A549 (cell line): ENCODE measurements at regions not wholly inside any gene's neighbourhood (a gene's known extent, or its start where the extent isn't known, plus 50 kb on each side); places are given as distances from the start of the nearest gene placed in this dataset.

Experiments used
- BHLHE40 ChIP-seq: IDR thresholded peaks from 2 replicates; pipeline ENCODE4 v1.6.1; 2012; ENCODE audit warnings: low read depth, low read length, inconsistent platforms
- CHD2 ChIP-seq: fragments of 150-350 bp; IDR thresholded peaks from 2 replicates; pipeline ENCODE4 v1.6.1; 2014; ENCODE audit warnings: low read length; ENCODE audit not compliant: partially characterized antibody
- CHD4 ChIP-seq: fragments of 200-600 bp; sonication (generic); IDR thresholded peaks from 2 replicates; pipeline ENCODE4 v1.6.1; 2016; ENCODE audit warnings: antibody characterized with exemption, mild to moderate bottlenecking, borderline replicate concordance
- CTCF ChIP-seq: fragments of >200 bp; sonication (Bioruptor Twin); formaldehyde crosslinking; IDR thresholded peaks from 3 replicates; pipeline ENCODE4 v1.5.1; 2016
- EHMT2 ChIP-seq: fragments of 200-600 bp; sonication (generic); IDR thresholded peaks from 2 replicates; pipeline ENCODE4 v1.6.1; 2016; ENCODE audit warnings: antibody characterized with exemption, low read depth, mild to moderate bottlenecking, moderate library complexity
- ESRRA ChIP-seq: fragments of 150-350 bp; IDR thresholded peaks from 2 replicates; pipeline ENCODE4 v1.6.1; 2014; ENCODE audit warnings: mild to moderate bottlenecking, low read length, borderline replicate concordance
- GATA3 ChIP-seq: IDR thresholded peaks from 2 replicates; pipeline ENCODE4 v1.6.1; 2012; ENCODE audit warnings: borderline replicate concordance
- MAX ChIP-seq: IDR thresholded peaks from 2 replicates; pipeline ENCODE4 v1.6.1; 2012
- POLR2A ChIP-seq: IDR thresholded peaks from 2 replicates; pipeline ENCODE4 v1.6.1; 2012; ENCODE audit warnings: mild to moderate bottlenecking, low read length
- RAD21 ChIP-seq, 2 experiments: fragments of >200 bp in 1 of 2; sonication (Bioruptor Twin) in 1 of 2; formaldehyde crosslinking in 1 of 2; IDR thresholded peaks in 1 of 2; conservative IDR thresholded peaks in 1 of 2; 2 replicates in 1 of 2; 3 replicates in 1 of 2; pipeline ENCODE4 v1.6.1; 2012 to 2018; ENCODE audit warnings: inconsistent platforms in 1 of 2
- REST ChIP-seq: fragments of 200-600 bp; sonication (generic); IDR thresholded peaks from 2 replicates; pipeline ENCODE4 v1.6.1; 2016; ENCODE audit warnings: antibody characterized with exemption, mild to moderate bottlenecking, moderate library complexity
- SMC3 ChIP-seq: fragments of >200 bp; sonication (Bioruptor Twin); formaldehyde crosslinking; IDR thresholded peaks from 3 replicates; pipeline ENCODE4 v1.6.1; 2018; ENCODE audit warnings: inconsistent platforms
- USF2 ChIP-seq: fragments of 450-650 bp; IDR thresholded peaks from 2 replicates; pipeline ENCODE4 v1.6.1; 2014; ENCODE audit warnings: antibody characterized with exemption
- ZFP36 ChIP-seq: fragments of 450-650 bp; IDR thresholded peaks from 2 replicates; pipeline ENCODE4 v1.6.1; 2014; ENCODE audit warnings: borderline replicate concordance; ENCODE audit not compliant: partially characterized antibody

GRCh38 chr18:75815767-75816166 is 388.3 kb upstream of the SMIM21 start:
- TF ChIP-seq RAD21 (conservative IDR thresholded peaks at IDR 0.05 in 1 of 2, IDR thresholded peaks at IDR 0.05 in 1 of 2) = no peak
- TF ChIP-seq CTCF = no peak
- TF ChIP-seq REST = no peak
- no peak for TF ChIP-seq CHD4
- no peak for TF ChIP-seq EHMT2
- TF ChIP-seq ESRRA = no peak
- no peak for TF ChIP-seq CHD2
- TF ChIP-seq POLR2A = no peak
- no peak for TF ChIP-seq BHLHE40
- TF ChIP-seq USF2 = no peak
- no peak for TF ChIP-seq SMC3
- TF ChIP-seq GATA3 = no peak
- TF ChIP-seq ZFP36 = no peak
- no peak for TF ChIP-seq MAX
